BJ (cell line): ENCODE measurements at regions not wholly inside any gene's neighbourhood (a gene's known extent, or its start where the extent isn't known, plus 50 kb on each side); places are given as distances from the start of the nearest gene placed in this dataset.

Experiments
- CTCF ChIA-PET: fragments of 350-600 bp; formaldehyde crosslinking; extraction: SDS; loops from one replicate; lab custom pipeline; 2021; ENCODE audit warnings: antibody characterized with exemption, inconsistent platforms; lab: Yijun Ruan, JAX
- POLR2A ChIA-PET: fragments of 300-600 bp; sonication (Branson Sonifier 250); formaldehyde crosslinking; extraction: SDS; loops from one replicate; lab custom pipeline; 2021; ENCODE audit warnings: antibody characterized with exemption; lab: Charles Lee
- DNase-seq: peaks from one replicate; pipeline ENCODE4 v3.0.0-alpha.2; 2011; ENCODE audit warnings: low read depth
- H3K27me3 ChIP-seq: 2 replicates; pipeline ENCODE4 v1.6.0; 2011; ENCODE audit warnings: low read length; ENCODE audit not compliant: control insufficient read depth, insufficient read depth
- H3K36me3 ChIP-seq: 2 replicates; pipeline ENCODE4 v1.5.1; 2011; ENCODE audit warnings: low read length; ENCODE audit not compliant: control insufficient read depth, insufficient read depth
- H3K4me3 ChIP-seq: 2 replicates; pipeline ENCODE4 v1.5.1; 2011; ENCODE audit warnings: low read depth, mild to moderate bottlenecking, control low read depth, low read length
- TF ChIP-seq, protein P1 (sequence below): IDR thresholded peaks from 2 replicates; pipeline ENCODE4 v1.5.1; 2011; ENCODE audit warnings: low read depth, mild to moderate bottlenecking, control low read depth, inconsistent platforms, low read length, moderate library complexity; ENCODE audit not compliant: insufficient read depth

DNA sequence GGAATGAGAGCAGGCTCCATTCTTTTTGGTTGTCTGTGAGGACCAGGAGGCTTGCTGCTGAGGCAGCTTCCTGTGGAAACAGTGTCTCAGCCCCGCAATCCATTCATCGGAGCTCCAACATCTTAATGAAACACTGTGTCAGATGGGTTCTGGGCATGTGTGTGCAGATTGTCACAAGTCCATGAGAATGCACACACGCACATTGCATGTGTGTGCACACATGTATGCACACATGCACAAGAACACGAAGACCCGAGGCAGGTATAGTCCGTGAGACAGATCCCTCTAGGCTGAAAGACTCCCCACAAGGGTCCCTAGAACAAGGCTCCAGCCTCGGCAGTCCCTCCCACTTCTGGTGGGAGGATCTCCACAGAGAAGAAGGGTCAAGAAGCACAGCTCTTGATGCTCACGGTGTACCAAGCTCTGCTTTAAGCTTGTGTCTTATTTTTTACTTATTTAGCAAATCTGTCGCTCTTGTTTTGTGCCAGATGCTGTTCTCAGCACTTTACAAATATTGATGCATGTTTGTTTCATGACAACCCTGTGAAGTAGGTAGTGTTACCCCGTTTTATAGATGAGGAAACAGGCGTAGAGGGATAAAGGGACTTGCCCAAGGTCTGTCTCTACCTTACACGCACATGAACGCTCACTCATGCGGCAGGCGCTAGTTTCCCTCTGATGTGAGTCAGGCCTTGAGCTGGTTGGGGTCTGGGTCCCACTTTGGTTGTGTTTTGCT lies 213.1 kb downstream of the SEC14L1 start:
- Histone ChIP-seq H3K36me3 (no peaks in the 10 kb centered on the region; the same call in 1 of the 2 replicates), H3K4me3 (no peak overlapping the region), H3K27me3 (no peaks in the 10 kb centered on the region)
- no peak for DNase-seq
- POLR2A ChIA-PET = no interaction called here
- CTCF ChIA-PET = interaction anchor here (1.1 to 1.4 kb wide), 2 partner anchors 76 to 141 kb away, joined by 3 to 5 read pairs; no protein-coding TSS in a partner anchor
- TF ChIP-seq, protein P1, sequence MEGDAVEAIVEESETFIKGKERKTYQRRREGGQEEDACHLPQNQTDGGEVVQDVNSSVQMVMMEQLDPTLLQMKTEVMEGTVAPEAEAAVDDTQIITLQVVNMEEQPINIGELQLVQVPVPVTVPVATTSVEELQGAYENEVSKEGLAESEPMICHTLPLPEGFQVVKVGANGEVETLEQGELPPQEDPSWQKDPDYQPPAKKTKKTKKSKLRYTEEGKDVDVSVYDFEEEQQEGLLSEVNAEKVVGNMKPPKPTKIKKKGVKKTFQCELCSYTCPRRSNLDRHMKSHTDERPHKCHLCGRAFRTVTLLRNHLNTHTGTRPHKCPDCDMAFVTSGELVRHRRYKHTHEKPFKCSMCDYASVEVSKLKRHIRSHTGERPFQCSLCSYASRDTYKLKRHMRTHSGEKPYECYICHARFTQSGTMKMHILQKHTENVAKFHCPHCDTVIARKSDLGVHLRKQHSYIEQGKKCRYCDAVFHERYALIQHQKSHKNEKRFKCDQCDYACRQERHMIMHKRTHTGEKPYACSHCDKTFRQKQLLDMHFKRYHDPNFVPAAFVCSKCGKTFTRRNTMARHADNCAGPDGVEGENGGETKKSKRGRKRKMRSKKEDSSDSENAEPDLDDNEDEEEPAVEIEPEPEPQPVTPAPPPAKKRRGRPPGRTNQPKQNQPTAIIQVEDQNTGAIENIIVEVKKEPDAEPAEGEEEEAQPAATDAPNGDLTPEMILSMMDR = no peak

DNA sequence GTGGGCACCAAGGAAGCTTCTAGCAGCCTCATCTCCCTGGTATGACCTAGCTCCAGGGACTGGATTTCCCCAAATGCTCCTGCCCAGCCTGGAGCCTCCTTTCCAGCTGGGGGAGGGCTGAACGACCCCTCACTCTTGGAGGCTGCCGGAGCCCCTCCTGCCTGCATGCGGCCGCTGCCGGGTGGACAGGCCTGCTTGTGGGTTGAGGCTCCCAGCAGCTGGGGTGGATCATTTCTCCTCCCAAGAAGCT lies 213.6 kb downstream of the SEC14L1 start:
- POLR2A ChIA-PET = no interaction called here
- CTCF ChIA-PET = interaction anchor here (1.0 to 1.4 kb wide), 3 partner anchors 14 to 140 kb away, joined by 3 to 5 read pairs (median 5); no protein-coding TSS in a partner anchor
- TF ChIP-seq, protein P1 = no peak
- Histone ChIP-seq H3K27me3 (no peaks in the 10 kb centered on the region), H3K36me3 (no peaks in the 10 kb centered on the region; the same call in 1 of the 2 replicates), H3K4me3 (no peak overlapping the region)
- DNase-seq = no peak

DNA sequence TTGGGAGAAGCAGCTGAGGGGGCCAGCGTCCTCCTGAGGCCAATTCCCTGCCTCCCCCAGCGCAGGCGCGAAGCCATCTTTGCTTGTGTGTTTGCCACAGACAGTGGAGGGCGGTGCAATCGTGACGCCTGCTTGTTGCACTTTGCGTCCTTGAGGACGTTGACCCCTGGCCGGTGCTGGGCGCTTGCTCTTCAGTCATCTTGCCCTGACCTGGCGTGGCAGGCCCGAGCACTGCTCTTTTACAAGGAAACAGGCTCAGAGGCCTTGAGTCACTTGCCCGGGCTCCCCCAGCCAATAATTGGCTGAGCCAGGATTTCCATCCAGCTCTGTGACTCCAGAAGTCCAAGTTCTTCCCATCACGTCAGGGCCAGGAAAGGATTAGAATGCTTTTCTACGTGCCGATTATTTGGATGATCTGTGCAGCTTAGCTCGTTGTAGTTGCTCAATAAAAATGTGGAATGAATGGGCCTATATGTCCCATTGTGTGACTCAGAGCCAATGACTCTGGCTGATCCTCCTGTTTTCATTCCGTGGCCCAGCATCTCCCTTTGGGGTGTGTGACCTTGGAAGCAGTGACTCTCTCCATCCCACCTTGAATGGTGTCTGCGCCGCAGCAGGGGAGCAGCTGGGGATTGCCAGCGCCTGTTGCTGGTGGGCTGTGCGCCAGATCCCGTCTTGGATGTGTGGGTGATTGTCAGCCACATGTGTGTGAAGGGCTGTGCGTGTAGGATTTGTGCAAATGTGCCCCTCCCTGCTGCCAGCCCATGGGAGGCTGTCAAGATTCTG lies 214.1 kb downstream of the SEC14L1 start:
- CTCF ChIA-PET = interaction anchor here (1.0 to 1.4 kb wide), 3 partner anchors 14 to 140 kb away, joined by 3 to 5 read pairs (median 5); no protein-coding TSS in a partner anchor
- DNase-seq = peak; percentile 94
- POLR2A ChIA-PET = interaction anchor here (0.6 kb wide), 1 partner anchor 38 kb away, joined by 3 read pairs; no protein-coding TSS in a partner anchor
- Histone ChIP-seq H3K4me3 (no peak overlapping the region), H3K36me3 (no peaks in the 10 kb centered on the region; the same call in 1 of the 2 replicates), H3K27me3 (no peaks in the 10 kb centered on the region)
- TF ChIP-seq, protein P1 = no peak

DNA sequence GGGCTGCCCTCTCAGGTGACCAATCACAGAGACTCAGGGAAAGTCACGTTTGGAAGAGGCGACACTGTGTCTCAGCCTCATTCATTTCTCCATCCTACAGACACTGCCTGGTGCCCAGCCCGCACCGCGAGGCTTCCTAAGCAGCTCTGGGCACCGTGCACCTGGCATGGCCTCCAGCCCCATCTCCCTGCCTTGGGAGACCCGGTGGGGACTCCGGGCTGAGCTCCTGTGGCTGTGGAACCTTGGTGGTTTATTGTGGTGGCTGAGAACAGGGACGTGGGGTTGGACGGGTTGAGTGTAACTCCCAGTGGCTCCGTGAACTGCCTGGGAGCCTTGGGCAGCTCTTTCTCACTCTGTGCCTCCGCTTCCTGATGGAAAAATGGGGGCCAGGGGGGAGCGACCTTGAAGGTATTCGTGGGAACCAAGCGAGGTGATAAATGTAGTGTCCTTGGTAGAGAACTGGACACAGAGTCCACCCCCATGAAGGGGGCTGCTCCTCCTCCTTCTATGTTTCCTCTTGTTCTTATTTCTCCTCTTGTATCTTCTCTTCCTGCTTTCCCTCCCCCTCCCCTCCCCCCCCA lies 215.4 kb downstream of the SEC14L1 start:
- ChIA-PET CTCF (interaction anchor here (1.2 to 2.5 kb wide), 2 partner anchors 10 to 74 kb away, joined by 4 to 11 read pairs; no protein-coding TSS in a partner anchor), POLR2A (no interaction called here)
- Histone ChIP-seq H3K4me3 (no peak overlapping the region), H3K27me3 (no peaks in the 10 kb centered on the region), H3K36me3 (no peaks in the 10 kb centered on the region; the same call in 1 of the 2 replicates)
- DNase-seq = no peak
- TF ChIP-seq, protein P1 = no peak
